Loucy (cell line): ENCODE measurements at regions not wholly inside any gene's neighbourhood (a gene's known extent, or its start where the extent isn't known, plus 50 kb on each side); places are given as distances from the start of the nearest gene placed in this dataset.

ENCODE experiments used
- CTCF ChIP-seq: fragments of 200-600 bp; sonication (generic); conservative IDR thresholded peaks from 2 replicates; pipeline ENCODE4 v1.5.1; 2014; ENCODE audit warnings: mild to moderate bottlenecking, antibody characterized with exemption, low read length
- EZH2phosphoT487 ChIP-seq: fragments of 200-600 bp; IDR thresholded peaks from 2 replicates; pipeline ENCODE4 v1.6.1; 2018; ENCODE audit warnings: antibody characterized with exemption, mild to moderate bottlenecking, moderate library complexity, borderline replicate concordance

- TF ChIP-seq CTCF (no peak), EZH2phosphoT487 (no peak)
Observed at GRCh38 chr6:54655162-54655561, 191.4 kb upstream of the FAM83B start.
